AG10803 (cell line): ENCODE measurements at regions not wholly inside any gene's neighbourhood (a gene's known extent, or its start where the extent isn't known, plus 50 kb on each side); places are given as distances from the start of the nearest gene placed in this dataset.

Source experiments
- DNase-seq: peaks from one replicate; pipeline ENCODE4 v3.0.0; 2010; ENCODE audit warnings: low read depth
- H3K4me3 ChIP-seq: 2 replicates; pipeline ENCODE4 v1.5.1; 2011; ENCODE audit warnings: mild to moderate bottlenecking, low read length, control low read depth
- CTCF ChIP-seq: conservative IDR thresholded peaks from 2 replicates; pipeline ENCODE4 v1.5.1; 2011; ENCODE audit warnings: mild to moderate bottlenecking, low read length, control low read depth, inconsistent platforms

- H3K4me3 ChIP-seq = no peak overlapping the region
- peak; percentile 8 for DNase-seq
- no peak for TF ChIP-seq CTCF
Observed at GRCh38 chr13:50243931-50244330, 228.7 kb downstream of the KCNRG start.

- DNase-seq = no peak
- TF ChIP-seq CTCF = no peak
- H3K4me3 ChIP-seq = no peak overlapping the region
Observed at GRCh38 chr13:50244355-50244712, 229.1 kb downstream of the KCNRG start.

GRCh38 chr13:50244713-50245574 is 229.7 kb downstream of the KCNRG start:
- TF ChIP-seq CTCF = 0 out of 2 replicates have a peak, but pooled peaks have one; percentile 3
- peak; percentile 76 for DNase-seq
- no peak overlapping the region for H3K4me3 ChIP-seq

GRCh38 chr13:50247223-50247622 is 232.0 kb downstream of the KCNRG start:
- no peak for TF ChIP-seq CTCF
- no peak overlapping the region for H3K4me3 ChIP-seq
- no peak for DNase-seq

- no peak overlapping the region for H3K4me3 ChIP-seq
- TF ChIP-seq CTCF = no peak
- no peak for DNase-seq
Observed at GRCh38 chr13:50248516-50249143, 233.4 kb downstream of the KCNRG start.

GRCh38 chr13:50249144-50249521 is 233.9 kb downstream of the KCNRG start:
- no peak overlapping the region for H3K4me3 ChIP-seq
- no peak for TF ChIP-seq CTCF
- DNase-seq = no peak

- H3K4me3 ChIP-seq = no peak overlapping the region
- TF ChIP-seq CTCF = no peak
- DNase-seq = no peak
Observed at GRCh38 chr13:50250401-50250800, 235.2 kb downstream of the KCNRG start.
